Neuronal stem cell (in vitro differentiated cells): ENCODE measurements at regions not wholly inside any gene's neighbourhood (a gene's known extent, or its start where the extent isn't known, plus 50 kb on each side); places are given as distances from the start of the nearest gene placed in this dataset.

ENCODE experiments used
- DNase-seq: peaks from one replicate; pipeline ENCODE4 v3.0.0-alpha.2; 2013; ENCODE audit warnings: low spot score
- H2AFZ ChIP-seq: one replicate; pipeline ENCODE4 v1.6.1; 2013; ENCODE audit warnings: mild to moderate bottlenecking, low read length, inconsistent platforms
- H2AK5ac ChIP-seq: 2 replicates; pipeline ENCODE4 v1.6.1; 2013; ENCODE audit warnings: low read depth, mild to moderate bottlenecking, inconsistent platforms, low read length, moderate library complexity, mixed read lengths
- H2BK120ac ChIP-seq: 2 replicates; pipeline ENCODE4 v1.6.1; 2013; ENCODE audit warnings: low read depth, mild to moderate bottlenecking, inconsistent platforms, low read length, moderate library complexity, mixed read lengths
- H2BK12ac ChIP-seq: one replicate; pipeline ENCODE4 v1.6.1; 2013; ENCODE audit warnings: low read length, inconsistent platforms
- H2BK15ac ChIP-seq: 2 replicates; pipeline ENCODE4 v1.6.1; 2013; ENCODE audit warnings: mild to moderate bottlenecking, low read length, inconsistent platforms, mixed read lengths
- H2BK5ac ChIP-seq: one replicate; pipeline ENCODE4 v1.6.1; 2013; ENCODE audit warnings: inconsistent platforms, mild to moderate bottlenecking, low read length, moderate library complexity
- H3K14ac ChIP-seq: one replicate; pipeline ENCODE4 v1.6.1; 2013; ENCODE audit warnings: low read length, inconsistent platforms
- H3K18ac ChIP-seq: 2 replicates; pipeline ENCODE4 v1.6.1; 2013; ENCODE audit warnings: low read length, inconsistent platforms
- H3K23ac ChIP-seq: 2 replicates; pipeline ENCODE4 v1.6.1; 2013; ENCODE audit warnings: low read depth, mild to moderate bottlenecking, mixed read lengths, low read length, inconsistent platforms; ENCODE audit not compliant: poor library complexity
- H3K27ac ChIP-seq: replicated peaks from 3 replicates; pipeline ENCODE4 v1.5.1; 2013; ENCODE audit warnings: low read length, inconsistent platforms
- H3K27me3 ChIP-seq, 3 experiments: 2 replicates each; pipeline ENCODE4 v1.6.1; 2013; ENCODE audit warnings: low read length in 3 of 3, mild to moderate bottlenecking in 2 of 3, inconsistent platforms in 1 of 3, low read depth in 1 of 3, mixed read lengths in 1 of 3, moderate library complexity in 1 of 3; ENCODE audit not compliant: control insufficient read depth in 3 of 3, insufficient read depth in 3 of 3
- H3K36me3 ChIP-seq, 2 donors: replicated peaks in 1 of 2; 2 replicates each; pipeline ENCODE4 v1.6.1; 2013; ENCODE audit warnings: low read length in 2 of 2; ENCODE audit not compliant: control insufficient read depth in 2 of 2, insufficient read depth in 2 of 2
- H3K4ac ChIP-seq: 2 replicates; pipeline ENCODE4 v1.6.1; 2013; ENCODE audit warnings: inconsistent platforms, mild to moderate bottlenecking, low read length, moderate library complexity
- H3K4me1 ChIP-seq, 2 donors: 1 replicate in 1 of 2; 2 replicates in 1 of 2; pipeline ENCODE4 v1.6.1; 2013; ENCODE audit warnings: low read length in 2 of 2, low read depth in 1 of 2; ENCODE audit not compliant: control insufficient read depth in 2 of 2, insufficient read depth in 1 of 2
- H3K4me2 ChIP-seq: one replicate; pipeline ENCODE4 v1.6.1; 2013; ENCODE audit warnings: mild to moderate bottlenecking, low read length, inconsistent platforms; ENCODE audit not compliant: insufficient read depth, poor library complexity, severe bottlenecking
- H3K4me3 ChIP-seq, 2 donors: 2 replicates each; pipeline ENCODE4 v1.5.1; 2013; ENCODE audit warnings: low read length in 2 of 2, mild to moderate bottlenecking in 2 of 2, inconsistent platforms in 1 of 2, moderate library complexity in 1 of 2
- H3K79me1 ChIP-seq: one replicate; pipeline ENCODE4 v1.6.1; 2013; ENCODE audit warnings: low read depth, mild to moderate bottlenecking, inconsistent platforms, low read length, moderate library complexity
- H3K9ac ChIP-seq: one replicate; pipeline ENCODE4 v1.6.1; 2013; ENCODE audit warnings: mild to moderate bottlenecking, low read depth, low read length, inconsistent platforms; ENCODE audit not compliant: poor library complexity
- H3K9me3 ChIP-seq, 2 donors: replicated peaks in 1 of 2; 2 replicates each; pipeline versions ENCODE3 to v1.6.1; 2013; ENCODE audit warnings: low read length in 2 of 2, mild to moderate bottlenecking in 2 of 2, inconsistent platforms in 1 of 2, low read depth in 1 of 2, mixed read lengths in 1 of 2, moderate library complexity in 1 of 2; ENCODE audit not compliant: control insufficient read depth in 2 of 2, insufficient read depth in 1 of 2
- H4K8ac ChIP-seq: one replicate; pipeline ENCODE4 v1.6.1; 2013; ENCODE audit warnings: low read depth, mild to moderate bottlenecking, inconsistent platforms, low read length, moderate library complexity
- H4K91ac ChIP-seq: one replicate; pipeline ENCODE4 v1.6.1; 2013; ENCODE audit warnings: low read length, low read depth, mild to moderate bottlenecking, inconsistent platforms; ENCODE audit not compliant: poor library complexity
- WGBS, 2 donors: extraction: QIAGEN DNeasy Blood & Tissue Kit; methylation state at CpG; one replicate each; pipeline ENCODE4 v1.1.7; 2013; ENCODE audit warnings: missing lambda C conversion rate in 2 of 2, mixed read lengths in 1 of 2; ENCODE audit not compliant: insufficient read length in 2 of 2, insufficient replicate concordance in 1 of 2; ENCODE audit errors: extremely low coverage in 2 of 2; 5-methylcytosine and 5-hydroxymethylcytosine counted together

- no peak overlapping the region for H2AFZ ChIP-seq
- no peak overlapping the region for H3K23ac ChIP-seq
- no CpG with 5 or more reads among the region's 2 CpGs for WGBS, 2 donors
- H4K91ac ChIP-seq, result no peak overlapping the region
- no peaks in the 10 kb centered on the region for H3K9me3 ChIP-seq
- no peak overlapping the region for H2BK15ac ChIP-seq
- H3K4ac ChIP-seq, result no peak overlapping the region
- no peaks in the 10 kb centered on the region for H3K36me3 ChIP-seq
- no peak overlapping the region for H2BK5ac ChIP-seq
- H3K79me1 ChIP-seq, result no peaks in the 10 kb centered on the region
- H3K4me3 ChIP-seq, result no peak overlapping the region
- H3K14ac ChIP-seq, result no peak overlapping the region
- H2BK12ac ChIP-seq, result no peak overlapping the region
- no peak overlapping the region for H2BK120ac ChIP-seq
- H3K9ac ChIP-seq, result no peak overlapping the region
- DNase-seq, result no peak
- H3K4me2 ChIP-seq, result no peak overlapping the region
- peaks cover 0 to 3% of the 10 kb centered on the region in 2 donors for H3K4me1 ChIP-seq
- no peaks in the 10 kb centered on the region for H3K27me3 ChIP-seq
- no peak overlapping the region for H3K18ac ChIP-seq
- H4K8ac ChIP-seq, result no peak overlapping the region
- no peak overlapping the region for H2AK5ac ChIP-seq
- no peak overlapping the region for H3K27ac ChIP-seq
These were observed 174.3 kb downstream of the OXSM start for GRCh38 chr3:25964141-25964540.

DNA sequence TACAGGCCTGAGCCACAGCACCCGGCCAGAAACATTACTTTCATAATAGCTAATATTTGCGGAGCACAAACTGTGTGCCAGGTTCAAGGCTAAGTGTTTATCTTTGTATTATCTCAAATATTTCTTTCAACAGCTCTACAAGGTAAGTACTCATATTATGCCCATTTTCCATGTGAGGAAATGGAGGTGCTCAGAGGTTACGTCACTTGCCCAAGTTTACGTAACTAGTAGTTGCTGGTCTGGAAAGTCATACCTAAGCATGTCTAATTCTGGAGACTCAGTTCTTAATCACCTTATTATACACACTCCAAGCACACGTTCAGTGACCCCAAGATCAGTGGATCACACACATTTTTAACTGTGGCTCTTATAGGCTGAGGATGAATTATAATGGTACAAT, 177.5 kb downstream of the OXSM start:
- Histone ChIP-seq H3K14ac (no peak overlapping the region), H3K23ac (no peak overlapping the region), H3K4me3 (no peak overlapping the region), H3K4me2 (no peak overlapping the region), H3K79me1 (no peaks in the 10 kb centered on the region), H4K8ac (no peak overlapping the region), H3K9me3 (no peaks in the 10 kb centered on the region), H4K91ac (no peak overlapping the region), H2BK5ac (no peak overlapping the region), H3K36me3 (no peaks in the 10 kb centered on the region), H3K27ac (no peak overlapping the region), H2AFZ (no peak overlapping the region), H3K4ac (no peak overlapping the region), H3K4me1 (no peaks in the 10 kb centered on the region), H2BK12ac (no peak overlapping the region), H3K18ac (no peak overlapping the region), H2AK5ac (no peak overlapping the region), H2BK120ac (no peak overlapping the region), H3K27me3 (no peaks in the 10 kb centered on the region), H3K9ac (no peak overlapping the region), H2BK15ac (no peak overlapping the region)
- DNase-seq, result no peak
- no CpG with 5 or more reads among the region's 5 CpGs for WGBS, 2 donors

DNA sequence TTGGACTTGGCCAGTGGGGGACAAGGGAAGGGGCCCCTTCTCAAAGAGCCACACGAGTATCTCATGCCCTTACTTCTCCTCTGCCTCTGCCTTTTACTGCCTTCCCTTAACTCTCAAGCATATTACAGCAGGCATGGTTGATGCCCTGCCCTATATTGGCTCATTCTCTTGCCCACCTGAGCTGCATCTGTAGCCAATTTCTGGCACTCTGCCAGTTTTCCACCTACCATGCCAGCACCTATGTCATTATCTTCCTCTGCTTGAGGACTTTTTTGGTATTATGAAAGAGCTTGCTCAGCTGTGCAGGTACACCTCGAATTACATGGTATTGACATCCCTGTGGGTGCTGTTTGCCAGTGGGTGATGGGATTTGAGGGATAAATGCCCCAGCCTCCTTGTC, 181.8 kb downstream of the OXSM start:
- DNase-seq, result no peak
- Histone ChIP-seq H4K8ac (no peak overlapping the region), H3K14ac (no peak overlapping the region), H3K4me2 (no peak overlapping the region), H3K9me3 (no peaks in the 10 kb centered on the region), H2BK5ac (no peak overlapping the region), H3K4me3 (no peak overlapping the region), H3K36me3 (no peaks in the 10 kb centered on the region), H3K18ac (no peak overlapping the region), H2AK5ac (no peak overlapping the region), H2BK15ac (no peak overlapping the region), H3K9ac (no peak overlapping the region), H2BK12ac (no peak overlapping the region), H3K4me1 (no peaks in the 10 kb centered on the region), H2AFZ (no peak overlapping the region), H3K79me1 (no peaks in the 10 kb centered on the region), H4K91ac (no peak overlapping the region), H3K23ac (no peak overlapping the region), H3K27ac (no peak overlapping the region), H3K4ac (no peak overlapping the region), H2BK120ac (no peak overlapping the region), H3K27me3 (no peaks in the 10 kb centered on the region)
- no CpG with 5 or more reads among the region's 2 CpGs for WGBS, 2 donors

- no peak overlapping the region for H3K18ac ChIP-seq
- H2AFZ ChIP-seq, result no peak overlapping the region
- H3K27me3 ChIP-seq, result no peaks in the 10 kb centered on the region
- H2BK12ac ChIP-seq, result no peak overlapping the region
- no peak overlapping the region for H3K4ac ChIP-seq
- no peak overlapping the region for H3K4me2 ChIP-seq
- H2AK5ac ChIP-seq, result no peak overlapping the region
- no peak overlapping the region for H3K23ac ChIP-seq
- no CpG with 5 or more reads among the region's 1 CpG for WGBS, 2 donors
- H3K36me3 ChIP-seq, result no peaks in the 10 kb centered on the region
- no peaks in the 10 kb centered on the region for H3K9me3 ChIP-seq
- H3K9ac ChIP-seq, result no peak overlapping the region
- no peak overlapping the region for H4K91ac ChIP-seq
- no peak overlapping the region for H3K27ac ChIP-seq
- no peaks in the 10 kb centered on the region for H3K4me1 ChIP-seq
- H3K14ac ChIP-seq, result no peak overlapping the region
- no peak overlapping the region for H2BK15ac ChIP-seq
- H4K8ac ChIP-seq, result no peak overlapping the region
- no peak overlapping the region for H3K4me3 ChIP-seq
- no peak overlapping the region for H2BK120ac ChIP-seq
- no peaks in the 10 kb centered on the region for H3K79me1 ChIP-seq
- no peak overlapping the region for H2BK5ac ChIP-seq
- no peak for DNase-seq
These were observed 183.2 kb downstream of the OXSM start for GRCh38 chr3:25973122-25973521.
